ENCODE measurements at regions not wholly inside any gene's neighbourhood (a gene's known extent, or its start where the extent isn't known, plus 50 kb on each side); places are given as distances from the start of the nearest gene placed in this dataset.

DNA sequence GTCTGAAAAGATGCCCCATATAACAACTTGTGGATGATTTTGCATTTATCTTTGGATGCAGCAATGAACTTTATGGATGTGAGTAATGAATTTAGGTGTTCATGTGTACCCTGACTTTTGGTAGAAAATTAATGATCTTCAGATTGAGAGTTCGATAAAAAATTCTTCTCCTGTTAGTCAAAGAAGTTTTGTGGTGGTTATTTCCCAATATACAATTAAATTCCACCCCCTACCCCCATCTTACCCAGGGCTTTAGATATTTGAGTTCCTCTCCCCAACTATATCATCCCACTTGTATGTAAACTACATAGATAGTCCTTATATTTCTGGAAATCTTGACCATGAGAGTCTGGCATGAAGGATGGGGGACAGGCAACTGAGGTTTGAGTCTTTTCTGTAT lies 126.1 kb upstream of the ALDH1A3 start:
- DNase-seq (ENCODE audit: low spot score) = no peak
- no peak for TF ChIP-seq CTCF (IDR thresholded peaks at IDR 0.05; ENCODE audit: borderline replicate concordance, control extremely low read depth, extremely low read depth, insufficient read depth, missing control alignments)
- in situ Hi-C loops (cut with MboI; ENCODE audit: low sequenced_read_pairs, unreplicated experiment) = no loop called here

GRCh38 chr15:100757661-100758060 lies 122.0 kb upstream of the ALDH1A3 start:
- TF ChIP-seq CTCF (IDR thresholded peaks at IDR 0.05; ENCODE audit: borderline replicate concordance, control extremely low read depth, extremely low read depth, insufficient read depth, missing control alignments) = no peak
- in situ Hi-C loops (cut with MboI; ENCODE audit: low sequenced_read_pairs, unreplicated experiment) = no loop called here
- no peak for DNase-seq (ENCODE audit: low spot score)

- no peak for DNase-seq (ENCODE audit: low spot score)
- TF ChIP-seq CTCF (IDR thresholded peaks at IDR 0.05; ENCODE audit: borderline replicate concordance, control extremely low read depth, extremely low read depth, insufficient read depth, missing control alignments) = no peak
- in situ Hi-C loops (cut with MboI; ENCODE audit: low sequenced_read_pairs, unreplicated experiment) = no loop called here
Measured at GRCh38 chr15:100758555-100758954, 121.1 kb upstream of the ALDH1A3 start.

DNA sequence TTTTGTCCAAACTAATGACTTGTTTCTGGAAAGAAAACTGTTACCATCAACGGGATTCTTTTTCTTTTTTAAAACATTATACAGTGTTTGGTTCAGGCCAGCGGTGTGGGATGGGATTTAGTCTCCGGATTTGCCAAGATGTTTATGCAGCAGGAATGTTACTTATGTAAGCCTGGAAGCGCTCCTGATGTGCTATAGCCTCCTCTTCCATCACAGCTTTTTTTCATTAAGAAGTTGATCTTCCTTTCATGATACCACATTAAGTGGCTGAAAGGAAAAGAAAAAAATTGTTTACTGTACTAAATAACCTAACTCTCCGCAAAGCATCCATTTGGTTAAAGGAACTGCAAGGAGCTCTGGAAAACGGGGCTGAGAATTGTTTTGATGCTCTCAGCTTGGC lies 120.5 kb upstream of the ALDH1A3 start:
- TF ChIP-seq CTCF (IDR thresholded peaks at IDR 0.05; ENCODE audit: borderline replicate concordance, control extremely low read depth, extremely low read depth, insufficient read depth, missing control alignments) = no peak
- in situ Hi-C loops (cut with MboI; ENCODE audit: low sequenced_read_pairs, unreplicated experiment) = no loop called here
- no peak for DNase-seq (ENCODE audit: low spot score)

- DNase-seq (ENCODE audit: low spot score) = peak; percentile 3
- in situ Hi-C loops (cut with MboI; ENCODE audit: low sequenced_read_pairs, unreplicated experiment) = no loop called here
- TF ChIP-seq CTCF (IDR thresholded peaks at IDR 0.05; ENCODE audit: borderline replicate concordance, control extremely low read depth, extremely low read depth, insufficient read depth, missing control alignments) = no peak
Measured at GRCh38 chr15:100759698-100760356, 119.8 kb upstream of the ALDH1A3 start.

- DNase-seq (ENCODE audit: low spot score) = no peak
- in situ Hi-C loops (cut with MboI; ENCODE audit: low sequenced_read_pairs, unreplicated experiment) = no loop called here
- TF ChIP-seq CTCF (IDR thresholded peaks at IDR 0.05; ENCODE audit: borderline replicate concordance, control extremely low read depth, extremely low read depth, insufficient read depth, missing control alignments) = no peak
Measured at GRCh38 chr15:100760357-100760903, 119.2 kb upstream of the ALDH1A3 start.

Data from GM13976 (cell line).